HepG2 (cell line): ENCODE measurements at regions not wholly inside any gene's neighbourhood (a gene's known extent, or its start where the extent isn't known, plus 50 kb on each side); places are given as distances from the start of the nearest gene placed in this dataset.

Experiments used
- CEBPG ChIP-seq: IDR thresholded peaks from 2 replicates; pipeline ENCODE4 v1.6.1; 2016
- HBP1 ChIP-seq: IDR thresholded peaks from 2 replicates; pipeline ENCODE4 v1.6.1; 2016; ENCODE audit warnings: low read depth, control low read depth
- HOXD1 ChIP-seq: sonication (generic); formaldehyde crosslinking; IDR thresholded peaks from 2 replicates; pipeline ENCODE4 v1.5.0; 2020; ENCODE audit warnings: missing genetic modification reagents
- KDM6A ChIP-seq: IDR thresholded peaks from 2 replicates; pipeline ENCODE4 v1.6.1; 2016; ENCODE audit warnings: low read depth
- MLLT10 ChIP-seq: sonication (generic); formaldehyde crosslinking; IDR thresholded peaks from 2 replicates; pipeline ENCODE4 v1.4.0; 2020; ENCODE audit warnings: missing genetic modification reagents
- PBX3 ChIP-seq: sonication (generic); formaldehyde crosslinking; IDR thresholded peaks from 2 replicates; pipeline ENCODE4 v1.8.1; 2023; ENCODE audit warnings: missing genetic modification reagents, inconsistent platforms, borderline replicate concordance
- RFX3 ChIP-seq: IDR thresholded peaks from 2 replicates; pipeline ENCODE4 v1.6.1; 2016; ENCODE audit warnings: missing biosample characterization, missing genetic modification reagents
- SYNCRIP ChIP-seq: fragments of 200-400 bp; formaldehyde crosslinking; IDR thresholded peaks from 2 replicates; pipeline ENCODE4 v1.6.1; 2018; ENCODE audit warnings: mild to moderate bottlenecking, low read depth, low read length; ENCODE audit not compliant: insufficient read depth
- ZBTB1 ChIP-seq: sonication (generic); formaldehyde crosslinking; IDR thresholded peaks from 2 replicates; pipeline ENCODE4 v1.4.0; 2020; ENCODE audit warnings: missing genetic modification reagents, borderline replicate concordance
- ZFP62 ChIP-seq: sonication (generic); formaldehyde crosslinking; IDR thresholded peaks from 2 replicates; pipeline ENCODE4 v1.4.0; 2020; ENCODE audit warnings: missing genetic modification reagents
- ZNF136 ChIP-seq: sonication (generic); formaldehyde crosslinking; IDR thresholded peaks from 2 replicates; pipeline ENCODE4 v1.8.1; 2022; ENCODE audit warnings: low read depth, mild to moderate bottlenecking, moderate library complexity, missing genetic modification reagents
- ZNF18 ChIP-seq: sonication (generic); formaldehyde crosslinking; IDR thresholded peaks from 2 replicates; pipeline ENCODE4 v1.8.0; 2022; ENCODE audit warnings: mild to moderate bottlenecking, missing genetic modification reagents; ENCODE audit not compliant: insufficient replicate concordance
- ZNF24 ChIP-seq: fragments of 450-650 bp; IDR thresholded peaks from 2 replicates; pipeline ENCODE4 v1.6.1; 2017; ENCODE audit warnings: antibody characterized with exemption, mild to moderate bottlenecking
- ZNF331 ChIP-seq: sonication (generic); formaldehyde crosslinking; IDR thresholded peaks from 2 replicates; pipeline ENCODE4 v1.4.0; 2020; ENCODE audit warnings: missing genetic modification reagents
- ZNF615 ChIP-seq: sonication (generic); formaldehyde crosslinking; IDR thresholded peaks from 2 replicates; pipeline ENCODE4 v1.5.0; 2020; ENCODE audit warnings: mild to moderate bottlenecking, missing genetic modification reagents, borderline replicate concordance
- TF ChIP-seq, protein P1 (sequence below): sonication (generic); formaldehyde crosslinking; IDR thresholded peaks from 2 replicates; pipeline ENCODE4 v1.4.0; 2020; ENCODE audit warnings: mild to moderate bottlenecking, missing genetic modification reagents
- TF ChIP-seq, protein P2 (sequence below): sonication (generic); formaldehyde crosslinking; IDR thresholded peaks from 2 replicates; pipeline ENCODE4 v1.4.0; 2020; ENCODE audit warnings: mild to moderate bottlenecking, low read depth, missing genetic modification reagents
- TF ChIP-seq, protein P3 (sequence below): sonication (generic); formaldehyde crosslinking; IDR thresholded peaks from 2 replicates; pipeline ENCODE4 v1.5.0; 2020; ENCODE audit warnings: mild to moderate bottlenecking, missing genetic modification reagents, moderate library complexity

DNA sequence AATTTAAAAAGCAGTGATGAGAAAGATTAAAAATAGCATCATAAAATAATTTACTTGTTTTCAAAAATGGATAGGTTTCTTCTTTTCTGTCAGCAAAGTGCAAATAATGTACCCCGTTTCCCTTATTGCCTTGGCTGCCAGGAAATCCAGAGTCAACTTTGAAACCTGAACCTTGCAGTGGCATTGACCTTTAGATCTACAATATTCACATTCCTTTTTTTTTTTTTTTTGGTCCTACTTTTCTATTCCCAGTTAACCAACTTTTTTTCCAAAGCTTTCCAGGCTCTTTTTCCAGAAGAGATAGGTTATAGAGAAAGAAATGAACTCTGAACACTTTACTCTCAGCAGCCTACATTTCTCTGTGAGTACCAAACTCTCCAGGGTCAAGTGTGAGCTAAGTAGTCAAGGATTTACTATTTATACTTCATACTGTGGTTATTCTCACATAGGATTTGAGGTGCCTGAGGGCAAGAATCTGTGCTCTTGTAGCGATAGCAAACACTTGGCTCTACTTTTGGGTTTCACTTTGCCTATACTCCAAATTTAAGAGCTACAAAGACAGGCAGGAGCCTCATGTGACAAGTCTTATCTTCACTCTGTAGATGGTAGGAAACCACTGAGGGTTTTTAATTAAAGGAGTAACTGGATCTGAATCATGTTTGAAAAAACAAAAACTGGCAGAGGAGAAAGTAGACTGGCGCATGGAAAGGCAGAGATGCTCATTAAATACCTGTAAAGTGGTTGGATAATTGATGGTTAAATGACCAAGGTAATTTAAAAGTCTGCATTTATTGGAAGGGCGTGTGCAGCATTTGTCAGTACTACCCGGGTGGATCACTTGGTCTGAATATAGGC lies 63.2 kb upstream of the TMEM17 start (continued):
- TF ChIP-seq, protein P1, sequence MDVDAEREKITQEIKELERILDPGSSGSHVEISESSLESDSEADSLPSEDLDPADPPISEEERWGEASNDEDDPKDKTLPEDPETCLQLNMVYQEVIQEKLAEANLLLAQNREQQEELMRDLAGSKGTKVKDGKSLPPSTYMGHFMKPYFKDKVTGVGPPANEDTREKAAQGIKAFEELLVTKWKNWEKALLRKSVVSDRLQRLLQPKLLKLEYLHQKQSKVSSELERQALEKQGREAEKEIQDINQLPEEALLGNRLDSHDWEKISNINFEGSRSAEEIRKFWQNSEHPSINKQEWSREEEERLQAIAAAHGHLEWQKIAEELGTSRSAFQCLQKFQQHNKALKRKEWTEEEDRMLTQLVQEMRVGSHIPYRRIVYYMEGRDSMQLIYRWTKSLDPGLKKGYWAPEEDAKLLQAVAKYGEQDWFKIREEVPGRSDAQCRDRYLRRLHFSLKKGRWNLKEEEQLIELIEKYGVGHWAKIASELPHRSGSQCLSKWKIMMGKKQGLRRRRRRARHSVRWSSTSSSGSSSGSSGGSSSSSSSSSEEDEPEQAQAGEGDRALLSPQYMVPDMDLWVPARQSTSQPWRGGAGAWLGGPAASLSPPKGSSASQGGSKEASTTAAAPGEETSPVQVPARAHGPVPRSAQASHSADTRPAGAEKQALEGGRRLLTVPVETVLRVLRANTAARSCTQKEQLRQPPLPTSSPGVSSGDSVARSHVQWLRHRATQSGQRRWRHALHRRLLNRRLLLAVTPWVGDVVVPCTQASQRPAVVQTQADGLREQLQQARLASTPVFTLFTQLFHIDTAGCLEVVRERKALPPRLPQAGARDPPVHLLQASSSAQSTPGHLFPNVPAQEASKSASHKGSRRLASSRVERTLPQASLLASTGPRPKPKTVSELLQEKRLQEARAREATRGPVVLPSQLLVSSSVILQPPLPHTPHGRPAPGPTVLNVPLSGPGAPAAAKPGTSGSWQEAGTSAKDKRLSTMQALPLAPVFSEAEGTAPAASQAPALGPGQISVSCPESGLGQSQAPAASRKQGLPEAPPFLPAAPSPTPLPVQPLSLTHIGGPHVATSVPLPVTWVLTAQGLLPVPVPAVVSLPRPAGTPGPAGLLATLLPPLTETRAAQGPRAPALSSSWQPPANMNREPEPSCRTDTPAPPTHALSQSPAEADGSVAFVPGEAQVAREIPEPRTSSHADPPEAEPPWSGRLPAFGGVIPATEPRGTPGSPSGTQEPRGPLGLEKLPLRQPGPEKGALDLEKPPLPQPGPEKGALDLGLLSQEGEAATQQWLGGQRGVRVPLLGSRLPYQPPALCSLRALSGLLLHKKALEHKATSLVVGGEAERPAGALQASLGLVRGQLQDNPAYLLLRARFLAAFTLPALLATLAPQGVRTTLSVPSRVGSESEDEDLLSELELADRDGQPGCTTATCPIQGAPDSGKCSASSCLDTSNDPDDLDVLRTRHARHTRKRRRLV (CRISPR knock-in tag) = no peak
- TF ChIP-seq HOXD1 (CRISPR knock-in tag) (no peak), ZBTB1 (CRISPR knock-in tag) (no peak), RFX3 (no peak), ZFP62 (no peak), ZNF615 (no peak), KDM6A (CRISPR knock-in tag) (peak; percentile 61; the same call in 1 of the 2 replicates), ZNF18 (CRISPR knock-in tag) (no peak), MLLT10 (no peak), PBX3 (CRISPR knock-in tag) (no peak), HBP1 (CRISPR knock-in tag) (no peak), CEBPG (CRISPR knock-in tag) (peak; percentile 67), ZNF136 (CRISPR knock-in tag) (no peak), ZNF24 (no peak), SYNCRIP (no peak), ZNF331 (CRISPR knock-in tag) (peak; percentile 82; the same call in 1 of the 2 replicates)
- TF ChIP-seq, protein P2, sequence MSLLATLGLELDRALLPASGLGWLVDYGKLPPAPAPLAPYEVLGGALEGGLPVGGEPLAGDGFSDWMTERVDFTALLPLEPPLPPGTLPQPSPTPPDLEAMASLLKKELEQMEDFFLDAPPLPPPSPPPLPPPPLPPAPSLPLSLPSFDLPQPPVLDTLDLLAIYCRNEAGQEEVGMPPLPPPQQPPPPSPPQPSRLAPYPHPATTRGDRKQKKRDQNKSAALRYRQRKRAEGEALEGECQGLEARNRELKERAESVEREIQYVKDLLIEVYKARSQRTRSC (CRISPR knock-in tag) = no peak
- TF ChIP-seq, protein P3, sequence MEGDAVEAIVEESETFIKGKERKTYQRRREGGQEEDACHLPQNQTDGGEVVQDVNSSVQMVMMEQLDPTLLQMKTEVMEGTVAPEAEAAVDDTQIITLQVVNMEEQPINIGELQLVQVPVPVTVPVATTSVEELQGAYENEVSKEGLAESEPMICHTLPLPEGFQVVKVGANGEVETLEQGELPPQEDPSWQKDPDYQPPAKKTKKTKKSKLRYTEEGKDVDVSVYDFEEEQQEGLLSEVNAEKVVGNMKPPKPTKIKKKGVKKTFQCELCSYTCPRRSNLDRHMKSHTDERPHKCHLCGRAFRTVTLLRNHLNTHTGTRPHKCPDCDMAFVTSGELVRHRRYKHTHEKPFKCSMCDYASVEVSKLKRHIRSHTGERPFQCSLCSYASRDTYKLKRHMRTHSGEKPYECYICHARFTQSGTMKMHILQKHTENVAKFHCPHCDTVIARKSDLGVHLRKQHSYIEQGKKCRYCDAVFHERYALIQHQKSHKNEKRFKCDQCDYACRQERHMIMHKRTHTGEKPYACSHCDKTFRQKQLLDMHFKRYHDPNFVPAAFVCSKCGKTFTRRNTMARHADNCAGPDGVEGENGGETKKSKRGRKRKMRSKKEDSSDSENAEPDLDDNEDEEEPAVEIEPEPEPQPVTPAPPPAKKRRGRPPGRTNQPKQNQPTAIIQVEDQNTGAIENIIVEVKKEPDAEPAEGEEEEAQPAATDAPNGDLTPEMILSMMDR = no peak
